ENCODE measurements at regions not wholly inside any gene's neighbourhood (a gene's known extent, or its start where the extent isn't known, plus 50 kb on each side); places are given as distances from the start of the nearest gene placed in this dataset.

GRCh38 chr18:46392576-46392975 is 264.4 kb downstream of the LOXHD1 start:
- no peak overlapping the region for H3K27ac ChIP-seq (ENCODE audit: low read length)
- intact Hi-C loops (cut with micrococcal nuclease) = no loop called here
- TF ChIP-seq CTCF (conservative IDR thresholded peaks at IDR 0.05; ENCODE audit: low read depth, low read length) (no peak), EZH2 (IDR thresholded peaks at IDR 0.05; ENCODE audit: low read length, unreplicated experiment) (no peak), EZH2phosphoT487 (IDR thresholded peaks at IDR 0.05; ENCODE audit: borderline replicate concordance, low read length) (no peak)
- H3K36me3 ChIP-seq (ENCODE audit: low read depth, low read length) = no peaks in the 10 kb centered on the region
- H3K4me3 ChIP-seq (ENCODE audit: low read length) = no peak overlapping the region
- no peak for DNase-seq
- no peak overlapping the region for H3K9ac ChIP-seq (ENCODE audit: low read length)
- no peak overlapping the region for H3K4me2 ChIP-seq (ENCODE audit: low read length)
- ChIA-PET CTCF (no interaction called here), POLR2A (ENCODE audit: unreplicated experiment) (no interaction called here)
- H3K4me1 ChIP-seq (ENCODE audit: insufficient read depth, low read length) = no peaks in the 10 kb centered on the region
- no peaks in the 10 kb centered on the region for H3K9me2 ChIP-seq (replicated peaks; ENCODE audit: low read length)
- no TSS peak for BruUV-seq (replicated peaks)
- H2AFZ ChIP-seq (ENCODE audit: low read length) = no peak overlapping the region
- no peaks in the 10 kb centered on the region for H4K20me1 ChIP-seq (ENCODE audit: low read length)
- ATAC-seq = no peak
- H3K79me2 ChIP-seq (ENCODE audit: low read length) = no peaks in the 10 kb centered on the region
- H3F3A ChIP-seq (ENCODE audit: low read length, unreplicated experiment) = no peaks in the 10 kb centered on the region
- no peaks in the 10 kb centered on the region for H3K9me3 ChIP-seq (ENCODE audit: low read length)
- H3K27me3 ChIP-seq (ENCODE audit: low read length) = no peaks in the 10 kb centered on the region

DNA sequence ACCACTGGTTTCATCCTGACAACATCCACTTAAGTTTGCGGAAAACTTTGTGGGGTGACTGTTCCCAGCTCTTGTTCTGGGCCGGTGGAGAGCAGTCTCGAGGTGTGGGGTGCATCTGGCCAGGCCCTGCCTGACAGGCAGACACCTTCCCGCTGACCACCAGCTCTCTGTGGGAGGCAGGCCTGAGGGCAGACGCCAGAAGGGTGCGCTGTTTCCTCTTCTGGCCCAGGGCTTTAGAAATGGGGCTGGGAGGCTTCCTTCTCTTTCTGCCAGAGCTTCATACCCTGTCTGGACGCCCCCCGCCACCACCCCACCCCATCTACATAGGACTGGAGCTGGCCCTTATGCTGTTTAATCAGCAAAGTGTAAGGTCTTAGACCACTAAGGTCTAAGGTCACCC is 263.8 kb downstream of the LOXHD1 start:
- Histone ChIP-seq H4K20me1 (ENCODE audit: low read length) (no peaks in the 10 kb centered on the region), H3K9me2 (replicated peaks; ENCODE audit: low read length) (no peaks in the 10 kb centered on the region), H3K9me3 (ENCODE audit: low read length) (no peaks in the 10 kb centered on the region), H3K9ac (ENCODE audit: low read length) (no peak overlapping the region), H3F3A (ENCODE audit: low read length, unreplicated experiment) (no peaks in the 10 kb centered on the region), H3K4me1 (ENCODE audit: insufficient read depth, low read length) (no peaks in the 10 kb centered on the region), H3K4me3 (ENCODE audit: low read length) (no peak overlapping the region), H3K36me3 (ENCODE audit: low read depth, low read length) (no peaks in the 10 kb centered on the region), H3K4me2 (ENCODE audit: low read length) (no peak overlapping the region), H3K79me2 (ENCODE audit: low read length) (no peaks in the 10 kb centered on the region), H3K27me3 (ENCODE audit: low read length) (no peaks in the 10 kb centered on the region), H2AFZ (ENCODE audit: low read length) (no peak overlapping the region), H3K27ac (ENCODE audit: low read length) (no peak overlapping the region)
- CTCF ChIA-PET = no interaction called here
- BruUV-seq (replicated peaks) = no TSS peak
- ATAC-seq (no peak), DNase-seq (no peak)
- intact Hi-C loops (cut with micrococcal nuclease) = no loop called here
- no peak for TF ChIP-seq EZH2phosphoT487 (IDR thresholded peaks at IDR 0.05; ENCODE audit: borderline replicate concordance, low read length)
- 0 out of 2 replicates have a peak, but pooled peaks have one; percentile 16 for TF ChIP-seq CTCF (conservative IDR thresholded peaks at IDR 0.05; ENCODE audit: low read depth, low read length)
- POLR2A ChIA-PET (ENCODE audit: unreplicated experiment) = no interaction called here

DNA sequence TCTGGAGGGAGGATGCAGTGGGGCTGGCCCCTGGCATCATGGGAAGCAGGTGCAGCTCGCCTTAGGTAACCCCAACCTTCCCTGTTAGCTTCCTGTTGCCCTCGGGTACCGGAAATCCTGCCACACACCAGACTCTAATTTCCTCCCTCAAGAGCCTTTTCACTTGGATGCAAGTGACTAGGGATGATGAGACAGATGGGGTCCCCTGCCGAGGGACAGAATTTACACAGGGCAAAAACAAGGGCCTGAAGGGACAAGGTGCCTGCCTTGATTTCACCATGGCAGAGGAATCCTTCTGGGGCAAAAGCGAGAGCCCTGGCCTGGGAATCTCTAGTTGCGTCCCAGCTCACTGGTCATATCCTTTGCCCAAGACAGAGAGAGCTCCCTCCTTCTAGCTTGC is 263.1 kb downstream of the LOXHD1 start:
- no TSS peak for BruUV-seq (replicated peaks)
- ChIA-PET CTCF (no interaction called here), POLR2A (ENCODE audit: unreplicated experiment) (no interaction called here)
- H3K9me3 ChIP-seq (ENCODE audit: low read length) = no peaks in the 10 kb centered on the region
- H3K9me2 ChIP-seq (replicated peaks; ENCODE audit: low read length) = no peaks in the 10 kb centered on the region
- no peaks in the 10 kb centered on the region for H3K79me2 ChIP-seq (ENCODE audit: low read length)
- TF ChIP-seq EZH2phosphoT487 (IDR thresholded peaks at IDR 0.05; ENCODE audit: borderline replicate concordance, low read length) (no peak), EZH2 (IDR thresholded peaks at IDR 0.05; ENCODE audit: low read length, unreplicated experiment) (no peak), CTCF (conservative IDR thresholded peaks at IDR 0.05; ENCODE audit: low read depth, low read length) (no peak)
- H3K4me1 ChIP-seq (ENCODE audit: insufficient read depth, low read length) = no peaks in the 10 kb centered on the region
- no peaks in the 10 kb centered on the region for H3F3A ChIP-seq (ENCODE audit: low read length, unreplicated experiment)
- H3K4me2 ChIP-seq (ENCODE audit: low read length) = no peak overlapping the region
- no peak overlapping the region for H2AFZ ChIP-seq (ENCODE audit: low read length)
- no peaks in the 10 kb centered on the region for H4K20me1 ChIP-seq (ENCODE audit: low read length)
- no peaks in the 10 kb centered on the region for H3K27me3 ChIP-seq (ENCODE audit: low read length)
- no peak for ATAC-seq
- no peak overlapping the region for H3K27ac ChIP-seq (ENCODE audit: low read length)
- intact Hi-C loops (cut with micrococcal nuclease) = no loop called here
- no peaks in the 10 kb centered on the region for H3K36me3 ChIP-seq (ENCODE audit: low read depth, low read length)
- H3K9ac ChIP-seq (ENCODE audit: low read length) = no peak overlapping the region
- no peak for DNase-seq
- H3K4me3 ChIP-seq (ENCODE audit: low read length) = no peak overlapping the region
